Right renal pelvis (tissue), 4 donors: ENCODE measurements at regions not wholly inside any gene's neighbourhood (a gene's known extent, or its start where the extent isn't known, plus 50 kb on each side); places are given as distances from the start of the nearest gene placed in this dataset.

Experiments used
- DNase-seq, 4 donors: peaks; one replicate each; pipeline ENCODE4 v3.0.0-alpha.2; 2013; ENCODE audit warnings: low read depth in 4 of 4, low spot score in 3 of 4, missing footprints in 1 of 4

GRCh38 chr3:106765342-106765741, 611.9 kb upstream of the CCDC54 start:
- DNase-seq = no peak

- DNase-seq = peak in 3 of 4 donors; percentile 16 to 19 (median 18)
These were observed 608.2 kb upstream of the CCDC54 start for GRCh38 chr3:106768941-106769480.

GRCh38 chr3:106773795-106774194, 603.4 kb upstream of the CCDC54 start:
- no peak for DNase-seq

GRCh38 chr3:106783231-106783630, 594.0 kb upstream of the CCDC54 start:
- no peak for DNase-seq

- no peak for DNase-seq
These were observed 588.0 kb upstream of the CCDC54 start for GRCh38 chr3:106789276-106789675.

GRCh38 chr3:106792716-106793115, 584.5 kb upstream of the CCDC54 start:
- no peak for DNase-seq

- no peak for DNase-seq
These were observed 582.8 kb upstream of the CCDC54 start for GRCh38 chr3:106794442-106794841.

- DNase-seq = no peak
These were observed 581.7 kb upstream of the CCDC54 start for GRCh38 chr3:106795553-106795952.

- no peak for DNase-seq
These were observed 579.8 kb upstream of the CCDC54 start for GRCh38 chr3:106797461-106797860.

- DNase-seq = no peak
These were observed 571.6 kb upstream of the CCDC54 start for GRCh38 chr3:106805625-106806024.

GRCh38 chr3:106806964-106807363, 570.3 kb upstream of the CCDC54 start:
- DNase-seq = no peak

- DNase-seq = no peak
These were observed 568.2 kb upstream of the CCDC54 start for GRCh38 chr3:106809041-106809440.

GRCh38 chr3:106809623-106810299, 567.5 kb upstream of the CCDC54 start:
- DNase-seq = no peak

- DNase-seq = no peak
These were observed 566.9 kb upstream of the CCDC54 start for GRCh38 chr3:106810300-106810875.

GRCh38 chr3:106811376-106811775, 565.9 kb upstream of the CCDC54 start:
- DNase-seq = no peak

- DNase-seq = no peak
These were observed 563.5 kb upstream of the CCDC54 start for GRCh38 chr3:106813742-106814141.

- no peak for DNase-seq
These were observed 563.0 kb upstream of the CCDC54 start for GRCh38 chr3:106814231-106814630.

GRCh38 chr3:106816838-106817237, 560.4 kb upstream of the CCDC54 start:
- no peak for DNase-seq

GRCh38 chr3:106817706-106818105, 559.5 kb upstream of the CCDC54 start:
- DNase-seq = no peak

- DNase-seq = no peak
These were observed 557.8 kb upstream of the CCDC54 start for GRCh38 chr3:106819440-106819839.

GRCh38 chr3:106820726-106821362, 556.4 kb upstream of the CCDC54 start:
- DNase-seq = no peak

GRCh38 chr3:106821801-106822200, 555.4 kb upstream of the CCDC54 start:
- DNase-seq = no peak
